Hepatocyte (in vitro differentiated cells): ENCODE measurements at regions not wholly inside any gene's neighbourhood (a gene's known extent, or its start where the extent isn't known, plus 50 kb on each side); places are given as distances from the start of the nearest gene placed in this dataset.
A peak's percentile ranks its signal among the peaks of the same experiment; 100 is the strongest.

ENCODE experiments used
- DNase-seq: peaks from one replicate; pipeline ENCODE4 v3.0.0-alpha.2; 2016; ENCODE audit warnings: low spot score
- H2AFZ ChIP-seq: fragments of 200-600 bp; sonication (generic); 2 replicates; pipeline ENCODE4 v1.6.0; 2016; ENCODE audit warnings: antibody characterized with exemption, mild to moderate bottlenecking
- H3K27ac ChIP-seq: fragments of 200-600 bp; sonication (generic); 2 replicates; pipeline ENCODE4 v1.5.1; 2016; ENCODE audit warnings: mild to moderate bottlenecking
- H3K27me3 ChIP-seq: fragments of 200-600 bp; sonication (generic); 2 replicates; pipeline ENCODE4 v1.6.1; 2016
- H3K36me3 ChIP-seq: fragments of 200-600 bp; sonication (generic); replicated peaks from 2 replicates; pipeline ENCODE4 v1.5.1; 2016; ENCODE audit warnings: low read depth; ENCODE audit not compliant: insufficient read depth
- H3K4me1 ChIP-seq: fragments of 200-600 bp; sonication (generic); 2 replicates; pipeline ENCODE4 v1.5.1; 2016; ENCODE audit warnings: mild to moderate bottlenecking, moderate library complexity; ENCODE audit not compliant: insufficient read depth
- H3K4me2 ChIP-seq: fragments of 200-600 bp; sonication (generic); 2 replicates; pipeline ENCODE4 v1.6.0; 2016
- H3K4me3 ChIP-seq: fragments of 200-600 bp; sonication (generic); 2 replicates; pipeline ENCODE4 v1.5.1; 2016; ENCODE audit warnings: mild to moderate bottlenecking
- H3K79me2 ChIP-seq: fragments of 200-600 bp; sonication (generic); 2 replicates; pipeline ENCODE4 v1.6.0; 2017; ENCODE audit warnings: mild to moderate bottlenecking
- H3K9me2 ChIP-seq: fragments of 200-600 bp; sonication (generic); replicated peaks from 2 replicates; pipeline ENCODE4 v1.6.0; 2017; ENCODE audit warnings: mild to moderate bottlenecking; ENCODE audit not compliant: insufficient read depth
- H3K9me3 ChIP-seq: fragments of 200-600 bp; sonication (generic); 2 replicates; pipeline ENCODE4 v1.5.1; 2016; ENCODE audit warnings: low read depth, mild to moderate bottlenecking
- H4K20me1 ChIP-seq: fragments of 200-600 bp; sonication (generic); 2 replicates; pipeline ENCODE4 v1.6.0; 2016; ENCODE audit warnings: mild to moderate bottlenecking; ENCODE audit not compliant: insufficient read depth, poor library complexity, severe bottlenecking
- CTCF ChIP-seq: fragments of 200-600 bp; sonication (generic); IDR thresholded peaks from 2 replicates; pipeline ENCODE4 v1.5.1; 2016; ENCODE audit warnings: antibody characterized with exemption, mild to moderate bottlenecking; ENCODE audit not compliant: poor library complexity
- EZH2 ChIP-seq: fragments of 200-600 bp; sonication (generic); IDR thresholded peaks from 2 replicates; pipeline ENCODE4 v1.6.1; 2016; ENCODE audit warnings: antibody characterized with exemption, mild to moderate bottlenecking, borderline replicate concordance
- EZH2phosphoT487 ChIP-seq: fragments of 200-600 bp; sonication (generic); IDR thresholded peaks from one replicate; pipeline ENCODE4 v1.6.1; 2018; ENCODE audit warnings: antibody characterized with exemption, mild to moderate bottlenecking, low read depth, moderate library complexity; ENCODE audit not compliant: unreplicated experiment, severe bottlenecking
- WGBS: methylation state at CpG from one replicate; pipeline ENCODE4 v1.1.6; 2016; ENCODE audit warnings: low lambda C conversion rate; ENCODE audit errors: missing lambda C conversion rate; 5-methylcytosine and 5-hydroxymethylcytosine counted together

GRCh38 chrX:42869011-42869410, 91.0 kb upstream of the PPP1R2C start:
- 88% methylated on average over 3 of the region's 3 CpGs for WGBS
- H3K36me3 ChIP-seq, result no peaks in the 10 kb centered on the region
- no peak for DNase-seq
- H3K79me2 ChIP-seq, result no peaks in the 10 kb centered on the region
- H3K27me3 ChIP-seq, result no peaks in the 10 kb centered on the region
- H3K4me1 ChIP-seq, result peaks cover 14% of the 10 kb centered on the region
- H3K4me3 ChIP-seq, result no peak overlapping the region
- H3K9me3 ChIP-seq, result no peaks in the 10 kb centered on the region
- no peak overlapping the region for H2AFZ ChIP-seq
- no peaks in the 10 kb centered on the region for H3K9me2 ChIP-seq
- no peak overlapping the region for H3K4me2 ChIP-seq
- peak overlapping the region; percentile 62 for H3K27ac ChIP-seq
- H4K20me1 ChIP-seq, result no peaks in the 10 kb centered on the region
- TF ChIP-seq CTCF (no peak), EZH2phosphoT487 (no peak), EZH2 (no peak)

GRCh38 chrX:42869659-42870476, 91.9 kb upstream of the PPP1R2C start:
- Histone ChIP-seq H4K20me1 (no peaks in the 10 kb centered on the region), H3K4me2 (no peak overlapping the region), H3K79me2 (no peaks in the 10 kb centered on the region), H3K9me2 (no peaks in the 10 kb centered on the region), H3K27me3 (no peaks in the 10 kb centered on the region), H3K27ac (no peak overlapping the region), H2AFZ (no peak overlapping the region), H3K36me3 (no peaks in the 10 kb centered on the region), H3K4me3 (no peak overlapping the region), H3K9me3 (no peaks in the 10 kb centered on the region), H3K4me1 (peaks cover 14% of the 10 kb centered on the region)
- TF ChIP-seq CTCF, result no peak
- no peak for TF ChIP-seq EZH2
- TF ChIP-seq EZH2phosphoT487, result no peak
- WGBS, result 74% methylated on average over 4 of the region's 4 CpGs
- no peak for DNase-seq

GRCh38 chrX:42886519-42886918, 108.6 kb upstream of the PPP1R2C start:
- Histone ChIP-seq H3K4me1 (peaks cover 8% of the 10 kb centered on the region), H2AFZ (no peak overlapping the region), H3K4me2 (no peak overlapping the region), H4K20me1 (no peaks in the 10 kb centered on the region), H3K27me3 (no peaks in the 10 kb centered on the region), H3K9me2 (no peaks in the 10 kb centered on the region), H3K36me3 (no peaks in the 10 kb centered on the region), H3K9me3 (no peaks in the 10 kb centered on the region), H3K79me2 (no peaks in the 10 kb centered on the region), H3K4me3 (no peak overlapping the region), H3K27ac (no peak overlapping the region)
- DNase-seq, result no peak
- TF ChIP-seq CTCF (no peak), EZH2 (no peak), EZH2phosphoT487 (no peak)
